ENCODE measurements at regions not wholly inside any gene's neighbourhood (a gene's known extent, or its start where the extent isn't known, plus 50 kb on each side); places are given as distances from the start of the nearest gene placed in this dataset.

GRCh38 chr2:238571661-238572372, 145.1 kb downstream of the ASB1 start:
- no peak for DNase-seq (ENCODE audit: low spot score in 2 of 2)
- Histone ChIP-seq H3K36me3 (replicated peaks) (no peaks in the 10 kb centered on the region), H3K27me3 (ENCODE audit: low read depth) (no peaks in the 10 kb centered on the region), H3K4me3 (no peak overlapping the region), H3K9me3 (no peaks in the 10 kb centered on the region), H3K4me1 (no peaks in the 10 kb centered on the region)
- in situ Hi-C loops (cut with MboI; ENCODE audit: low sequenced_read_pairs): no loop called here

GRCh38 chr2:238573065-238573778, 146.5 kb downstream of the ASB1 start:
- Histone ChIP-seq H3K4me1 (no peaks in the 10 kb centered on the region), H3K4me3 (no peak overlapping the region), H3K27me3 (ENCODE audit: low read depth) (no peaks in the 10 kb centered on the region), H3K36me3 (replicated peaks) (no peaks in the 10 kb centered on the region), H3K9me3 (no peaks in the 10 kb centered on the region)
- in situ Hi-C loops (cut with MboI; ENCODE audit: low sequenced_read_pairs): no loop called here
- peak in 1 of 2 experiments; percentile 44 for DNase-seq (ENCODE audit: low spot score in 2 of 2)

GRCh38 chr2:238573916-238574315, 147.2 kb downstream of the ASB1 start:
- H3K9me3 ChIP-seq: no peaks in the 10 kb centered on the region
- no peaks in the 10 kb centered on the region for H3K4me1 ChIP-seq
- in situ Hi-C loops (cut with MboI; ENCODE audit: low sequenced_read_pairs): no loop called here
- H3K4me3 ChIP-seq: no peak overlapping the region
- H3K36me3 ChIP-seq (replicated peaks): no peaks in the 10 kb centered on the region
- DNase-seq (ENCODE audit: low spot score in 2 of 2): no peak
- no peaks in the 10 kb centered on the region for H3K27me3 ChIP-seq (ENCODE audit: low read depth)

DNA sequence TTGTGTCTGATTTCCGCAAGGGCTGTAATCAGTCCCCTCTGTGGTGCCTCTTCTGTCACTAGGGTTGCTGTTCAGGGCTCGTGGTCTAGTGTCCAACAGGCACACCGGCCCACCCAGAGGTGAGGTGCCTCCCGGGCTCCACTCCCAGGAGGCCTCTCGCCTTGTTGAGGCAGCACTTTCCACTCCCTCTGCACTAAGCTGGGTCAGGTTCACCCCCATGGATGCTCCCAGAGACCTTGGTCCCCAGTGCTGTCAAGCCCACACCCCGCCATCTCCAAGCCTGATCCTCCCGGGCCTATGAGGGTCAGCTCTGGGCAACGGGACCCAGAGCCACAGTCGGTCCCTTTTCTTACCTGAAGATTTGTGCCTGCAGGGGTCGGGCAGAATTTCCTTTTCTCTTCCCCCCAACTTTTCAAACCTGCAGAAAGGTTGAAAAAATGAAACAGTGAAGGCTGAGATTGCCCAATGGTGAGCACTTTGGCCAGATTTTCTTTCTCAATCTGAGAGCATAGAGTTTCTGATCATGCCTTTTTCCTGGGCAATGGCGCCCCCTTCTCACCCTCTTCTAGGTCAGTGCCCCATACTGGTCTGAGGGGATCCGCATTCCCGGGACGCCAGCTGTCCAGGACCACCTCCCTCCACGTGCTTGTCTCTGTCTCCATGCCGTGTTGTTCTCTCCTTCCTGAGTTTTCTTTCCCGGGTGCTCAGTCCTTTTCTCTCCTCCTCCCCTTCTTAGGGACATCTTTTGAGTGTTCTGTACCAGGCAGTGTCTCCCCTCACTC, 148.0 kb downstream of the ASB1 start:
- Histone ChIP-seq H3K27me3 (ENCODE audit: low read depth) (no peaks in the 10 kb centered on the region), H3K36me3 (replicated peaks) (no peaks in the 10 kb centered on the region), H3K4me3 (no peak overlapping the region), H3K9me3 (no peaks in the 10 kb centered on the region), H3K4me1 (no peaks in the 10 kb centered on the region)
- no peak for DNase-seq (ENCODE audit: low spot score in 2 of 2)
- in situ Hi-C loops (cut with MboI; ENCODE audit: low sequenced_read_pairs): no loop called here

DNA sequence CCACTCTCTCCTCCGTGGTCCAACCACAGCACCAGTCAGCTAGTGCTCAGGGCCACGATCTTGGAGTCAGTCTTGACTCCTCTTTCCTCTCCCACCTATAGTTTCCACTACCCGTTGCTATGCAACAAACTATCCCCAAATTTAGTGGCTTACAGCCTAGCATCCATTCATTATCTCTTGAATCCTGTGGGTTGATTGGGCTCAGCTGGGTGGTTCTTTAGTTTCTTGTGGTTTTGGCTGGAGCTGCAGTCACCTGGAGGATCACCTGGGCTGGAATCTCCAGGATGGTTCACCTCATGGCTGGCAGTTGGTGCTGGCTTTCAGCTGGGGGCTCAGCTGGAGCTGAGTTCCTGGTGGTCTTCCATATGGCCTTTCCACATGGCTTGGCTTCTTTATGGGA, 149.9 kb downstream of the ASB1 start:
- DNase-seq (ENCODE audit: low spot score in 2 of 2): no peak
- H3K36me3 ChIP-seq (replicated peaks): no peaks in the 10 kb centered on the region
- no peaks in the 10 kb centered on the region for H3K27me3 ChIP-seq (ENCODE audit: low read depth)
- no peak overlapping the region for H3K4me3 ChIP-seq
- no peaks in the 10 kb centered on the region for H3K9me3 ChIP-seq
- in situ Hi-C loops (cut with MboI; ENCODE audit: low sequenced_read_pairs): no loop called here
- no peaks in the 10 kb centered on the region for H3K4me1 ChIP-seq

- in situ Hi-C loops (cut with MboI; ENCODE audit: low sequenced_read_pairs): no loop called here
- DNase-seq (ENCODE audit: low spot score in 2 of 2): no peak
- Histone ChIP-seq H3K9me3 (no peaks in the 10 kb centered on the region), H3K4me3 (no peak overlapping the region), H3K36me3 (replicated peaks) (no peaks in the 10 kb centered on the region), H3K27me3 (ENCODE audit: low read depth) (no peaks in the 10 kb centered on the region), H3K4me1 (no peaks in the 10 kb centered on the region)
Observed at GRCh38 chr2:238578256-238578655, 151.5 kb downstream of the ASB1 start.

- in situ Hi-C loops (cut with MboI; ENCODE audit: low sequenced_read_pairs): no loop called here
- Histone ChIP-seq H3K27me3 (ENCODE audit: low read depth) (no peaks in the 10 kb centered on the region), H3K36me3 (replicated peaks) (no peaks in the 10 kb centered on the region), H3K4me1 (no peaks in the 10 kb centered on the region), H3K4me3 (no peak overlapping the region), H3K9me3 (no peaks in the 10 kb centered on the region)
- no peak for DNase-seq (ENCODE audit: low spot score in 2 of 2)
Observed at GRCh38 chr2:238580486-238580885, 153.8 kb downstream of the ASB1 start.

DNA sequence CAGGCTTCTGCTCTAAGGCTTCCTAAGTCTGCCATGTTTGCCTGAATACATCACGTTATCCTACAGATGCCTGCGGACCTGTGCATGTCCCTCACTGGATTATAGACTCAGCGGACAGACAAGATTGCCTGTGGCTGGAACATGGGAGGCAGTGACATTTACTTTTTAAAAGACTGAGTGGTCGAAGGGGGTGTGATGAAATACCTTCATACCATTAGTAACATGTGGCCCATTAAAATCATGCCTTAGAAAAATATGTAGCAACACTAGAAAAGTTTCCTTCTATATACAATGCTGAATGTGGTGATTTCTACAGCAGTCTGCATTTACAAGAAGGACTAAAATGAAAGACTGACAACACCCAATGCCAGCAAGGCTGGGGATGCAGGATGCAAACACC, 154.4 kb downstream of the ASB1 start:
- in situ Hi-C loops (cut with MboI; ENCODE audit: low sequenced_read_pairs): no loop called here
- no peak overlapping the region for H3K4me3 ChIP-seq

DNA sequence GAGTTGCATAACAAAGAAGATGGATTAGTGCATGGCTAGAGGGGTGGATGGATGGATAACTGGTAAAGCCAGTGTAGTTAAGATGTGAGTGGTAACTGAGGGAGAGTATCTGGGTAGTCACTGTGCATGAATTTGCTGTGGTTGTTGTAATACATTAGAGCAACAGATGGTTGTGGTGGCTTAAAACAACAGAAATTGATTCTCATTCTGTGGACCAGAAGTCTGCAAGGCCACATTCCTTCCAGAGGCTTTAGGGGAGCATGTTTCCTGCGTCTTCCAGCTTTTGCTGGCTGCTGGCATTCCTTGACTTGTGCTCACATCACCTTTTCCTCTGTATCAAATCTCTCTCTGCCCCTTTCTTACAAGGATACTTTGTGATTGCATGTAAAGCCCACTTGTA, 155.4 kb downstream of the ASB1 start:
- H3K27me3 ChIP-seq (ENCODE audit: low read depth): no peaks in the 10 kb centered on the region
- in situ Hi-C loops (cut with MboI; ENCODE audit: low sequenced_read_pairs): no loop called here
- H3K36me3 ChIP-seq (replicated peaks): no peaks in the 10 kb centered on the region
- no peak overlapping the region for H3K4me3 ChIP-seq
- no peak for DNase-seq (ENCODE audit: low spot score in 2 of 2)
- no peaks in the 10 kb centered on the region for H3K4me1 ChIP-seq
- no peaks in the 10 kb centered on the region for H3K9me3 ChIP-seq

More for the DNA sequence above, 154.4 kb downstream of the ASB1 start:
- no peaks in the 10 kb centered on the region for H3K4me1 ChIP-seq
- no peaks in the 10 kb centered on the region for H3K27me3 ChIP-seq (ENCODE audit: low read depth)
- DNase-seq (ENCODE audit: low spot score in 2 of 2): no peak
- no peaks in the 10 kb centered on the region for H3K36me3 ChIP-seq (replicated peaks)
- H3K9me3 ChIP-seq: no peaks in the 10 kb centered on the region

DNA sequence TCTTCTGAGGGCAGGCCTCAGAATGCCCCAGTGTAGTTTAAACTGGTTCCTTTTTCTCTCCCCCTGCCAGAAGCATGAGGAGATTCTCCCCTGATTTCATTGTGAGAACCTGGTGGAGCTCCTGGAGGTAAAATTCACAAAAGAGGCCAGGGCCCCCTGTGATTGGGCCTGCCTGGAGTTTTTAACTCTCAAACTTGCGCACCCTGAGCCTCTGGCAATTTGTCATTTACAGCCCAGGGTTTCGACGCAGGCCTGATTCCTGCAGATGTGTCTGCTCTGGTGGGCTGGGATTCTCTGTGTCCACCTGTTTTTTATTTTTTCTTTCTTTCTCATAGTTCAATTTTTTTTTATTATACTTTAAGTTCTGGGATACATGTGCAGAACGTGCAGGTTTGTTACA, 157.9 kb downstream of the ASB1 start:
- Histone ChIP-seq H3K27me3 (ENCODE audit: low read depth) (no peaks in the 10 kb centered on the region), H3K4me3 (no peak overlapping the region), H3K4me1 (no peaks in the 10 kb centered on the region), H3K36me3 (replicated peaks) (no peaks in the 10 kb centered on the region), H3K9me3 (no peaks in the 10 kb centered on the region)
- DNase-seq (ENCODE audit: low spot score in 2 of 2): no peak
- in situ Hi-C loops (cut with MboI; ENCODE audit: low sequenced_read_pairs): no loop called here

DNA sequence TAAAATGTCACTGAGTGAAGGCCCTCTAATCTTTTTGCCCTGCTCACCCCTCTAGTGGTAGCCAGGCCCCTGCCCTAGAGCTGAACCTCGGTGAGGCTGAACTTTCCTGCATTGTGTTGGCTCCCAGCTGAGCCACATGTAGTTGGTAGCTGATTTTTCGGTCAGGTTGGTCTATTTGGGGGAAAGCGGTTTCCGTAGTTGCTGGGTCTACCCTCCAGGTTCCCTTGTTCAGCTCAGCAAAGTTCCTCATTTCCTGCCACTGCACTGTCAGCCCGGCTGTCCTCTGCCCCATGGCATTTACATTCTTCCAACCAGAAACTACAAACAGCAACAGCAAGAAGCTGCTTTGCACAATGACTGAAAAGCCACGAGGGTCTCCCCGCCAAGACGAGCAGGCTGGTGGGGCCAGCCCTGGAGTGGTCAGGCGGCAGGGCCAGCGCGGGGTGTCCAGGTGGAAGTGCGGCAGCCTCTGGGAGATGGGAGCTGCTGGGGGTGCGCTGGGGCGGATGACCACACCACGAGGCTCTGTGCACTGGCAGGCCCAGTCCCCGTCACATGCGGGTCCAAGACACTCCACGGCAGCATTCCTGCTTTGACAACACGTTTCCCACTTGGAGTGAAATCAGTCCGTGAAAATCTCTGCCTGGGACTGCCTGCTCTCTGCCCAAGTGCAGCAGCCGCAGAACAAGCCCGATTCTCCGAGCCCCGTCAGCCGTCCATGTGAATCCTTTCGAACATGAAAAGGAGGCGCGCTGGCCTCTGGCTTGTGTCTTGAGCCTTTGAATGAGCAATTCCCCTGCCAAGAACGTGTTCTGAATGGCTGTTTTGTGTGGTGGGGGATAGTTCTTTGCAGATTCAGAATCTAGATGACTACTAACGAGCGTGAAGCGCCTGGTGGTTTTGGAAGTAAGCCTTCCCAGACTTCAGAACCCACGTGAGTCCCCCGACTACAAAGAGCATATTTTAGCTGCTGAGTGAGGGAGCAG, 159.4 kb downstream of the ASB1 start:
- Histone ChIP-seq H3K4me3 (no peak overlapping the region), H3K9me3 (no peaks in the 10 kb centered on the region), H3K36me3 (replicated peaks) (no peaks in the 10 kb centered on the region), H3K27me3 (ENCODE audit: low read depth) (no peaks in the 10 kb centered on the region), H3K4me1 (no peaks in the 10 kb centered on the region)
- DNase-seq (ENCODE audit: low spot score in 2 of 2): no peak
- in situ Hi-C loops (cut with MboI; ENCODE audit: low sequenced_read_pairs): no loop called here

DNA sequence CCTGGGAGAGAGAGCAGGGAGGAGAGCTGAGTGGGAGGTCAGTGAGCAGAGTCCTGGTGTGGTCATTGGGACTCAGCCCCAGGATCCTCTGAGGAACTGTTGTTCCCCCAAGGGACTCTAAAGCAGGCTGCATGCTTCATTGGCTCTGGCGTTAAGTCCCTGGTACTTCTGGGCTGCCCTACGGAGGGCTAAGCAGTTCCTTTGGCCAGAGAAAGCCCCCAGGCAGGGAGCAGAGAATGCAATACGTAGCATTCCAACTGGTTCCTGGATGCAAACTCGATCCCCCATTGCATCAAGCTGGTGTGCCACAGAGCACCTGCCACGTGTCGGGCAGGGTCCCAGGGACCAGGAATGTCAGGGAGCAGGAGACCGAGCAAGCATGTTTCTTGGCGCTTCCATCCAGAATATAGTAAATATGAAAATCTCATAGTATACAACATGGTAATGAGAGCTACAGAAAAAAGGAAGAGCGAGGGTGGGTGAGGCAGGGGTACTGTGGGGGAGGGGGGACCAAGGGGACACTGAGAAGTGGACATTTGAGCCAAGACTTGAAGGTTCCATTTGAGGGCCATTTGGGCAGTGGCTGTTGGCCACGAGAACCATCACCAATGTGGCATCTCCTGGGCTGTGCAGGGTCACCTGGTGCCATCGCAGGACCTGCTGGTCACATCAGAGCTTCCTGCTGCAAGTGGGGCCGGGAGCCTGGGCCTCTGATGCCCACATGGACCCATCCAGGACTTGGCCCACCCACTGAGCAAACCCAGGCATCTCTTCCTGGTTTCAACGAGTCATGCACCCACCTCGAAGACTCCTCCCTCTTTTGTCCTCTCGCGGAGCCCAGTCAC, 160.4 kb downstream of the ASB1 start:
- no peak overlapping the region for H3K4me3 ChIP-seq
- H3K9me3 ChIP-seq: no peaks in the 10 kb centered on the region
- H3K27me3 ChIP-seq (ENCODE audit: low read depth): no peaks in the 10 kb centered on the region
- H3K36me3 ChIP-seq (replicated peaks): no peaks in the 10 kb centered on the region
- in situ Hi-C loops (cut with MboI; ENCODE audit: low sequenced_read_pairs): no loop called here
- no peak for DNase-seq (ENCODE audit: low spot score in 2 of 2)
- H3K4me1 ChIP-seq: no peaks in the 10 kb centered on the region

Data from HAP-1 (cell line).